A549 (cell line): ENCODE measurements at regions not wholly inside any gene's neighbourhood (a gene's known extent, or its start where the extent isn't known, plus 50 kb on each side); places are given as distances from the start of the nearest gene placed in this dataset.

Experiments
- CEBPB ChIP-seq, 2 experiments: fragments of >200 bp in 1 of 2; sonication (Bioruptor Twin) in 1 of 2; formaldehyde crosslinking in 1 of 2; IDR thresholded peaks; 2 replicates each; pipeline ENCODE4 v1.6.1; 2012 to 2016
- CTCF ChIP-seq: fragments of >200 bp; sonication (Bioruptor Twin); formaldehyde crosslinking; IDR thresholded peaks from 3 replicates; pipeline ENCODE4 v1.5.1; 2016
- JUNB ChIP-seq: fragments of >200 bp; sonication (Bioruptor Twin); formaldehyde crosslinking; IDR thresholded peaks from 2 replicates; pipeline ENCODE4 v1.6.1; 2016
- POLR2A ChIP-seq: IDR thresholded peaks from 2 replicates; pipeline ENCODE4 v1.6.1; 2012; ENCODE audit warnings: mild to moderate bottlenecking, low read length
- TF ChIP-seq, protein P1 (sequence below): IDR thresholded peaks from 2 replicates; pipeline ENCODE4 v1.6.1; 2012

GRCh38 chr3:1792466-1792865 is 306.2 kb upstream of the CNTN4 start:
- TF ChIP-seq CEBPB (IDR thresholded peaks at IDR 0.05) = no peak
- no peak for TF ChIP-seq POLR2A
- TF ChIP-seq, protein P1, sequence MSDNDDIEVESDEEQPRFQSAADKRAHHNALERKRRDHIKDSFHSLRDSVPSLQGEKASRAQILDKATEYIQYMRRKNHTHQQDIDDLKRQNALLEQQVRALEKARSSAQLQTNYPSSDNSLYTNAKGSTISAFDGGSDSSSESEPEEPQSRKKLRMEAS = no peak
- TF ChIP-seq JUNB = no peak
- TF ChIP-seq CTCF = no peak
